ENCODE measurements at regions not wholly inside any gene's neighbourhood (a gene's known extent, or its start where the extent isn't known, plus 50 kb on each side); places are given as distances from the start of the nearest gene placed in this dataset.

- Histone ChIP-seq H3K27me3 (ENCODE audit: insufficient read depth) (no peaks in the 10 kb centered on the region), H3K9me2 (no peaks in the 10 kb centered on the region; the same call in 1 of the 2 replicates), H3K36me3 (replicated peaks in 1 of 2; ENCODE audit: control insufficient read depth in 1 of 2, insufficient read depth in 2 of 2, low read length in 1 of 2) (no peaks in the 10 kb centered on the region), H4K20me1 (ENCODE audit: insufficient read depth) (no peaks in the 10 kb centered on the region), H3K4me1 (ENCODE audit: control insufficient read depth in 1 of 2, insufficient read depth in 2 of 2, low read depth in 1 of 2, low read length in 1 of 2) (no peaks in the 10 kb centered on the region), H2AFZ (ENCODE audit: low read depth) (no peak overlapping the region), H3K27ac (ENCODE audit: low read depth in 2 of 2, low read length in 1 of 2) (no peak overlapping the region), H3K4me3 (ENCODE audit: low read depth in 2 of 2, low read length in 1 of 2) (no peak overlapping the region), H3K9me3 (no peaks in the 10 kb centered on the region; the same call in 1 of the 2 replicates), H3K4me2 (no peak overlapping the region), H3K79me2 (ENCODE audit: insufficient read depth) (no peaks in the 10 kb centered on the region), H3F3A (replicated peaks; ENCODE audit: insufficient read depth) (no peaks in the 10 kb centered on the region), H3K9ac (no peak overlapping the region)
- ChIA-PET CTCF (no interaction called here), POLR2A (no interaction called here)
- no peak for DNase-seq
- TF ChIP-seq, protein P1, sequence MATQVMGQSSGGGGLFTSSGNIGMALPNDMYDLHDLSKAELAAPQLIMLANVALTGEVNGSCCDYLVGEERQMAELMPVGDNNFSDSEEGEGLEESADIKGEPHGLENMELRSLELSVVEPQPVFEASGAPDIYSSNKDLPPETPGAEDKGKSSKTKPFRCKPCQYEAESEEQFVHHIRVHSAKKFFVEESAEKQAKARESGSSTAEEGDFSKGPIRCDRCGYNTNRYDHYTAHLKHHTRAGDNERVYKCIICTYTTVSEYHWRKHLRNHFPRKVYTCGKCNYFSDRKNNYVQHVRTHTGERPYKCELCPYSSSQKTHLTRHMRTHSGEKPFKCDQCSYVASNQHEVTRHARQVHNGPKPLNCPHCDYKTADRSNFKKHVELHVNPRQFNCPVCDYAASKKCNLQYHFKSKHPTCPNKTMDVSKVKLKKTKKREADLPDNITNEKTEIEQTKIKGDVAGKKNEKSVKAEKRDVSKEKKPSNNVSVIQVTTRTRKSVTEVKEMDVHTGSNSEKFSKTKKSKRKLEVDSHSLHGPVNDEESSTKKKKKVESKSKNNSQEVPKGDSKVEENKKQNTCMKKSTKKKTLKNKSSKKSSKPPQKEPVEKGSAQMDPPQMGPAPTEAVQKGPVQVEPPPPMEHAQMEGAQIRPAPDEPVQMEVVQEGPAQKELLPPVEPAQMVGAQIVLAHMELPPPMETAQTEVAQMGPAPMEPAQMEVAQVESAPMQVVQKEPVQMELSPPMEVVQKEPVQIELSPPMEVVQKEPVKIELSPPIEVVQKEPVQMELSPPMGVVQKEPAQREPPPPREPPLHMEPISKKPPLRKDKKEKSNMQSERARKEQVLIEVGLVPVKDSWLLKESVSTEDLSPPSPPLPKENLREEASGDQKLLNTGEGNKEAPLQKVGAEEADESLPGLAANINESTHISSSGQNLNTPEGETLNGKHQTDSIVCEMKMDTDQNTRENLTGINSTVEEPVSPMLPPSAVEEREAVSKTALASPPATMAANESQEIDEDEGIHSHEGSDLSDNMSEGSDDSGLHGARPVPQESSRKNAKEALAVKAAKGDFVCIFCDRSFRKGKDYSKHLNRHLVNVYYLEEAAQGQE (IDR thresholded peaks at IDR 0.05; ENCODE audit: low read depth, low read length): no peak
- no peak for TF ChIP-seq NFIC (IDR thresholded peaks at IDR 0.05; ENCODE audit: borderline replicate concordance)
- TF ChIP-seq TAF1 (IDR thresholded peaks at IDR 0.05; ENCODE audit: borderline replicate concordance, low read depth, low read length): no peak
- TF ChIP-seq JUND (IDR thresholded peaks at IDR 0.05): no peak
- 25% methylated on average over 6 of the region's 6 CpGs for WGBS (ENCODE audit: low lambda C conversion rate)
These were observed 95.5 kb upstream of the PROX1 start for GRCh38 chr1:213891989-213892902.

DNA sequence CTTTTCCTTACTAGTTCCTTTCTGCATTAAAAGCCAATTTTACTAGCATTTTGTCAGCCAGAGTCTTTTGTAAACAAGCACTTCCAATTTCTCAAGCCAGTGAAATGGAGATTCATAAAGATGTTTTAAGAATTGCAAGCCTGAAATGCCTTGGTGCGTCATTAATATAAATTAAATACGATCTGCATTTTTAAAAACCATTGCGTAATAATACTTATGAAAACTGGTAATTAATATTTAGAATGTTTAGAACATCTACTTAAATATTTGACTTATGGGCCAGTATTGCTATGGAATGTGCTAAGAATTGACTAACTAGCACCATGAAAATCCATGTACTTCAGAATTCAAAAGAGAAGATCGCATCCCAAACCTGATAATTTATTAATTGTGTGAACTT lies 89.1 kb upstream of the PROX1 start:
- Histone ChIP-seq H3K4me2 (no peak overlapping the region), H2AFZ (ENCODE audit: low read depth) (no peak overlapping the region), H3K27me3 (ENCODE audit: insufficient read depth) (no peaks in the 10 kb centered on the region), H3K9me2 (no peaks in the 10 kb centered on the region; the same call in 1 of the 2 replicates), H3K9me3 (no peaks in the 10 kb centered on the region; the same call in 1 of the 2 replicates), H4K20me1 (ENCODE audit: insufficient read depth) (no peaks in the 10 kb centered on the region), H3F3A (replicated peaks; ENCODE audit: insufficient read depth) (no peaks in the 10 kb centered on the region), H3K27ac (ENCODE audit: low read depth in 2 of 2, low read length in 1 of 2) (no peak overlapping the region), H3K4me1 (ENCODE audit: control insufficient read depth in 1 of 2, insufficient read depth in 2 of 2, low read depth in 1 of 2, low read length in 1 of 2) (no peaks in the 10 kb centered on the region), H3K36me3 (replicated peaks in 1 of 2; ENCODE audit: control insufficient read depth in 1 of 2, insufficient read depth in 2 of 2, low read length in 1 of 2) (no peaks in the 10 kb centered on the region), H3K9ac (no peak overlapping the region), H3K4me3 (ENCODE audit: low read depth in 2 of 2, low read length in 1 of 2) (no peak overlapping the region), H3K79me2 (ENCODE audit: insufficient read depth) (no peaks in the 10 kb centered on the region)
- ChIA-PET POLR2A (no interaction called here), CTCF (no interaction called here)
- no peak for DNase-seq
- WGBS (ENCODE audit: low lambda C conversion rate): 60% methylated on average over 4 of the region's 4 CpGs
- TF ChIP-seq, protein P2, sequence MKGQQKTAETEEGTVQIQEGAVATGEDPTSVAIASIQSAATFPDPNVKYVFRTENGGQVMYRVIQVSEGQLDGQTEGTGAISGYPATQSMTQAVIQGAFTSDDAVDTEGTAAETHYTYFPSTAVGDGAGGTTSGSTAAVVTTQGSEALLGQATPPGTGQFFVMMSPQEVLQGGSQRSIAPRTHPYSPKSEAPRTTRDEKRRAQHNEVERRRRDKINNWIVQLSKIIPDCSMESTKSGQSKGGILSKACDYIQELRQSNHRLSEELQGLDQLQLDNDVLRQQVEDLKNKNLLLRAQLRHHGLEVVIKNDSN (IDR thresholded peaks at IDR 0.05; ENCODE audit: borderline replicate concordance, low read depth): no peak
- TF ChIP-seq IRF3 (IDR thresholded peaks at IDR 0.05; ENCODE audit: low read depth, low read length): no peak
- TF ChIP-seq GATA2 (CRISPR knock-in tag; IDR thresholded peaks at IDR 0.05): no peak
- TF ChIP-seq POLR2AphosphoS5 (IDR thresholded peaks at IDR 0.05; ENCODE audit: low read depth, low read length): no peak
- no peak for TF ChIP-seq PBX3 (IDR thresholded peaks at IDR 0.05)

Measured in SK-N-SH (cell line).